Fibroblast of skin of right quadriceps (primary cell): ENCODE measurements at regions not wholly inside any gene's neighbourhood (a gene's known extent, or its start where the extent isn't known, plus 50 kb on each side); places are given as distances from the start of the nearest gene placed in this dataset.
A peak's percentile ranks its signal among the peaks of the same experiment; 100 is the strongest.
"Not testable (repeated sequence)": the region's sequence is repeated elsewhere in the genome, so short reads cannot be mapped to it uniquely, and the experiment has no call there.

Source experiments
- DNase-seq: peaks from one replicate; pipeline ENCODE4 v3.0.0-alpha.2; 2013

DNA sequence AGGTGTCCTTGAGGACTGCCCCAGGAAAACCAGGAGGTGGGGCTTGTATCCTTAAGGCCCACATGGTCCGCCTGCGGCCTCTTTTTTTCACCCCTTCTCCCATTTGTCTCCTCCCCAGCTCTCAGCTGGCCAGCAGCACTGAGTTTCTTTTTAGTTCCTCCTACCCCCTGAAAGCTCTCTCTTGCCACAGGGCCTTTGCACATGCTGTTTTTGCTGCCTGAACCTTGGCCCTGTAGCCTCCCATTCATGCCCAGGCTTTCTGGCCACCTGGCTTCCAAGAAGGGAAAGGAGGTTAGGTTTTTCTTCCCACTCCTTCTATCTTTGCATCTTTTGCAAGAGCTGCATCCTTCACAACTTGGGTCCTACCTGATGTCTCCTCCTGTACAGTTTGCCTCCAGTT, 358.1 kb downstream of the VRK1 start:
- DNase-seq = no peak

DNA sequence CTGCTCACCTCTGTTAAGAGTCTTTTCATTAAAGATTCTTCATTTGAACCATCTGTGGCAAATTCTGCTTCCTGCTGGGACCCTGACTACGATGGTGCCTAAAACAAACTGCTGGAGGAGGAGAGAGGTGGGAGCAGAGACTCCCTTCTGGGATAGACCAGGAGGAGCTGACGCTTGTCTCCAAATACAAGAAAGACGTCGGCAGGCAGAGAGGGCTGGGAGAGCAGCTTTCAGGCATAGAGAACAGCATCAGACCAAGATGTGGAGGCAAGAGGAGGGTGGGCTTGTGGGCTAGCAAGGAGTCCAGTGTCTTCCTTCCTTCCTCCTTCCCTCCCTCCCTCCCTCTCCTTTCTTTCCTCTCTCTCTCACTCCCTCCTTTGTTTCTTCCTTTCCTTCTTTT, 358.6 kb downstream of the VRK1 start:
- DNase-seq = no peak

- DNase-seq = no peak
These were observed 359.5 kb downstream of the VRK1 start for GRCh38 chr14:97156705-97157104.

DNA sequence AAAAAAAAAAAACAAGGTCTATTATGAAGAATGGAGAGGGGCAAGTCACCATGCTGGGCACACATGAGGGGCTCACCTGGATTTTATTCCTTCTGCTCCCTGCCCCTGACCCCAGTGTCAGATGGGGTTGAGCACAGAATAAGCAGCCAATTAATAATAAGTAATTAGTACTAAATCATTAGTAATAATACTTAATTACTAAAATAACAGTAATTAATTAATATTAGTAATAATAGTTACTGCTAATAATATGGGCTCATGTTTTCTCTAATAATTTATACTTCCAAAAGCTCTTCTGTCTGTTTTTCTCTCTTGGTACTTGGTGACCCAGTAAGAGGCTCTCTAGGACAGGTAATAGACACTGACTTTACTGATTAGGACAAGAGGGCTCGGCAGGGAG, 360.9 kb downstream of the VRK1 start:
- DNase-seq = no peak

DNA sequence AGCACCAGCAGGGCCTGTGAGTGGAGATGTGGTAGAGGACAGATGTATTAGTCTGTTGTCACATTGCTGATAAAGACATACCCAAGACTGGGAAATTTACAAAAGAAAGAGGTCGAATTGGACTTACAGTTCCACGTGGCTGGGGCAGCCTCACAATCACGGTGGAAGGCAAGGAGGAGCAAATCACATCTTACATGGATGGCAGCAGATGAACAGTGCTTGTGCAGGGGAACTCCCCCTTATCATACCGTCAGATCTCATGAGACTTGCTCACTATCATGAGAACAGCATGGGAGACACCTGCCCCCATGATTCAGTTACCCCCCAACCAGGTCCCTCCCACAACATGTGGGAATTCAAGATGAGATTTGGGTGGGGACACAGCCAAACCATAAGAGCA, 361.9 kb downstream of the VRK1 start:
- DNase-seq = no peak

DNA sequence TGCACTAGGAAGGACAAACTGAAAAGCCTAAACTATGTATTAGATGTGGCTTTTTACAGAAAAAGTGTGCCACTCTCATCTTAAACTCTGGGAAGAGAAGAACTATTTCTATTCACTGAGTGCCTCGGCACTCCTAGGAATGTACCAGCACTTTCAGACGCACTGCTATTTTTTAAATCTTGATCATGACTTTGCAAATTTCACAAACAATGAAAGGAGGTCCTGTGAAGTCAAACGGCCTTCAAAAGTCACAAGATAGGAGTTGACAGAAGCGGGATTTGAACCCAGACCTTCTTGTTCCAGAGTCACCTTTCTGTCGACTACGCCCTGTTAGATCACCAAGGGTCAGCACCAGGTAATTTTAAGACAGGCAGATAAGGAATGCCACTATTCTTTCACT, 365.4 kb downstream of the VRK1 start:
- DNase-seq = no peak

DNA sequence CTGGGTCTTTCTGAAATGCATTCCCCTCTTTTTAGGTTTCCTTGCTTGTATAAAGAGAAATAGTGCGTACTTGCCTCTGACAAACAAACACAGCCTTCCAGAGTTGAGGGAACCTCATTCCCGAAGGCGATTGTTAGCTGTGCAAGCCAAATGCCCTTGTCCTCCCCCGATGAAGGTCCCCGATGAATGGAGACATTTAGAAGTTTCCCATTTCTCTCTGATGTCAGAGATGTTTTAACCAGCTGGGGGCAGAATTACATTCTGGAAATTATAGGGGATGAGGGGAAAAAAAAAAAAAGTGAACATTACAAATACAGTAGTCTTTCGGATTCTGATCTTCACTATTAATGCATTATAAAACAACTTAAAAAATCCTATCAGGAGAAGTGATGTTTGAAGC, 366.8 kb downstream of the VRK1 start:
- peak; percentile 17 for DNase-seq

GRCh38 chr14:97166497-97166896, 369.3 kb downstream of the VRK1 start:
- peak; percentile 13 for DNase-seq

DNA sequence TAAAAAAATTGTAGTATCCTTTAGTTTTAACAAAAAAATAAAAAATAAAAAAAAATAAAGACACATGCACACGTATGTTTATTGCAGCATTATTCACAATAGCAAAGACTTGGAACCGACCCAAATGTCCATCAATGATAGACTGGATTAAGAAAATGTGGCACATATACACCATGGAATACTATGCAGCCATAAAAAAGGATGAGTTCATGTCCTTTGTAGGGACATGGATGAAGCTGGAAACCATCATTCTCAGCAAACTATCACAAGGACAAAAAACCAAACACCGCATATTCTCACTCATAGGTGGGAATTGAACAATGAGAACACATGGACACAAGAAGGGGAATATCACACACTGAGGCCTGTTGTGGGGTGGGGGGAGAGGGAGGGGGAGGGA, 370.4 kb downstream of the VRK1 start:
- DNase-seq = not testable (repeated sequence)

DNA sequence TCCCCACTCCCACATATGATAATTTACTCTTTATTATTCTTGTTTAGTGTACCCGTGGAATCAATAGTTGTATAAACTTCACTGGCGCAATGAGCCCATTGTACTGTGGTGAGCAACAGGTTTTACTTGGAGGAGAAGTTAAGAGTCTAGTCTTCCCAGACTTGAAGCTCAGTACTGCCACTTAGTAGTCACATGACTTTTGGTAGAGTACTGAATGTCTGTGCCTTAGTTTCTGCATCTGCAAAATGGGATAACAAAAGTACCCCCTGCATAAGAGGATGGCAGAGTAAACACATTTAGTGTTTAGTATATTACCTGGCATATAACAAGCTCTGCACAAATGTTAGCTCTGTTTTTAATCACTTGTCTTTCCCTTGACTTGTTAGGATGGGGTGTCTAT, 375.5 kb downstream of the VRK1 start:
- no peak for DNase-seq

DNA sequence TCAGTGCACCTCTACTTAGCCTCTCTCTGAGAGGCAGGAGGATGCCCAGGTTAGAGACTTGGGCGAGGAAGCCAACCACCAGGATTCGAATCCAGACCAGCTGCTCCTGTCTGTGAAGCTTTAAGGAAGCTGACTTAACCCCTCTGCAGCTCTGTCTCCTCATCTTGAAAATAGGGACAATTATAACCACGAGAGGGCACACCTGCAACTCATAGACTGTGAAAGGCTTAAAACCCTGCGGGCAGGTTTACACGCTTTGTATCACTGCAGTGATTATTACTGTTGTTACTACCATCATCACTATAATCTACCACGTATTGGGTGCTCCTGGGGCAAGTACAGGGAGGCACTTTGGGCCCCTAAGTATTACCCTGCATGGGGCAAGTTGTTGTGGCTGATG, 379.8 kb downstream of the VRK1 start:
- DNase-seq = peak; percentile 22

GRCh38 chr14:97177635-97178034, 380.5 kb downstream of the VRK1 start:
- no peak for DNase-seq

GRCh38 chr14:97178781-97179180, 381.6 kb downstream of the VRK1 start:
- DNase-seq = peak; percentile 78

DNA sequence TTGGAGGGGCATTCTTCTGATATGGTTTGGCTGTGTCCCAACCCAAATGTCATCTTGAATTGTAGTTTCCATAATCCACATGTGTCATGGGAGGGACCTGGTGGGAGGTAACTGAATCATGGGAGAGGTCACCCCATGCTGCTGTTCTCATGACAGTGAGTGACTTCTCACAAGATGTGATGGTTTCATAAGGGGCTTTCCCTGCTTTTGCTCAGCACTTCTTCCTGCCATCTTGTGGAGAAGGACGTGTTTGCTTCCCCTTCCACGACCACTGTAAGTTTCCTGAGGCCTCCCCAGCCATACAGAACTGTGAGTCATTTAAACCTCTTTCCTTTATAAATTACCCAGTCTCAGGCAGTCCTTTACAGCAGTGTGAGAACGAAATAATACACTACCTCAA, 382.4 kb downstream of the VRK1 start:
- DNase-seq = peak; percentile 51

DNA sequence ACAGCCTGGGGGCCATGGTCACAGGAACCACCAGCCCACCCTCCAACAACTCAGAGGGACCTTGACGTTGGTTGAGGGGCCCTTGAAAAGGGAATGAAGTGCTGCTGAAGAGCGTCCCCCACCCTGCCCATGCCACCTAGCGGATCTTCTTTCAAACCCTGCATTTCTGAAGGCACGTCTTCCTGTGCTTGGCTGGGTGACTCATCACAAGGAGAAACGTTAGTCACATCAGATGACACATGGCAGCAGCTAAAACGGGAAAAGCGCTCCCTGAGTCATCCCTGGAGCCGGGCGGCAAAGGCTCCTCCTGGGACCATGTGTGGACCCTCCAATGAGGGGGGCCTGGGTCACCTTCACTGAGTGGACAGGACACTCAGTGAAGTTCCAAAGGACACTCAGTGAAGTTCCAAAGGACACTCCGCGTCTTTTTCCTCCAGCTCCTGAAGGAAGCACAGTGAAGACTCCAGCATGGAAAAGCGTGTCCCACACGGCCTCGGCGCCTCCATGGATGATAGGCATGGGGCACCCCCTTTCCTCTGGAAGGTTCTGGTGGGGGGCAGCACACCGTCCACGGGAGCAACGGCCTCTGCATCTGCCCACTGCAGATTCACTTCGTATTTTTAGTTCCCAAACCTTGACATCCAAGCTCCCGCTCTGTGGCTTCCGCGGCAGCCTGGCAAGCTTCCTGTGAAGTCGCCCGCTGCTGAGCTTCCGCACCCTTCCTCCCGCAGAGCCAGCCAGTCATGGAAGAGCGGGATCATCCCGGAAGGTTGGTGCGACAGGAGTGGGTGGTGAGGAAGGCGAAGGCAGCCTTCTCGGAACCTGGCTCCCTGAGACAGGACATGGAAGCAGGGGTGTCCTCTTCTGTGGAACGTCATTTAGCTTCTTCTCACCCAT, 383.4 kb downstream of the VRK1 start:
- DNase-seq = peak; percentile 92

- peak; percentile 31 for DNase-seq
These were observed 388.0 kb downstream of the VRK1 start for GRCh38 chr14:97185186-97185585.

GRCh38 chr14:97187916-97188315, 390.7 kb downstream of the VRK1 start:
- no peak for DNase-seq

GRCh38 chr14:97196336-97196735, 399.2 kb downstream of the VRK1 start:
- DNase-seq = no peak

DNA sequence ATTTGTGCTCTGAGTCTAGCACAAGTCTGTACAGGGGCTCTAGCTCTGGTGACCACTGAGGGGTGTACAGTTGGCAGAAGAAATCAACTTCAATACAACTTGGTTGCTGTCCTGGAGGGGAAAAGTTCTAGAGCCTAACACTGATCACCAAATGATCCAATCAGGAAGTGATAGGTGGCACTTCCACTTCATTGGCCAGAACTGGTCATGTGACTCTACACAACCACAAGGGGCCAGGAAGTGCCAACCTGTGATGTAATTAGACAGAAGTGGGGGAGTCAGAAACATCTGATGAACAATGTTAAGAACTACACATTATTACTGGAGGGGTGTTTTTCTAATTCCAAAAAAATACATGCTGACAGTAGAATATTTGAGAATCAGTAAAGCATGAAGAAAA, 401.6 kb downstream of the VRK1 start:
- DNase-seq = no peak

- no peak for DNase-seq
These were observed 403.1 kb downstream of the VRK1 start for GRCh38 chr14:97200245-97200644.

DNA sequence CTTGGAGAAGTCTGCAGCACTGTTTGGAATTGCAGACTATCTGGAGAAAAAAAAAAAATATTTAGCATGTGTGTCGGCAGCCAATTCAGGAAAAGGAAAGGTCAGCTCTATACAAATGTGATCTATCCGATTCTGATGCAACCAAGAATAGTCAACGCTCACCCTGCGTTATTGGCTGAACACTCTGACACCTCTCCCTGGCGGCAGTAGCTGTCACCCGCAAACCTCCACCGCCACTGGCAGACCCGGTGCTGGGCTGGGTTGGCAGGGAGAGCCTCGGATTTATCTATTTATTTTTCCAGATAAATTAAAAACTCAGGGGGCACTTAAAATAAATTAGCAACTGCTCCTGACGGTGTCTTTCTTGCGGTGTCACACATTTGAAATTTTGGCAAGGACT, 409.7 kb downstream of the VRK1 start:
- no peak for DNase-seq

GRCh38 chr14:97210202-97210601, 413.0 kb downstream of the VRK1 start:
- DNase-seq = no peak

DNA sequence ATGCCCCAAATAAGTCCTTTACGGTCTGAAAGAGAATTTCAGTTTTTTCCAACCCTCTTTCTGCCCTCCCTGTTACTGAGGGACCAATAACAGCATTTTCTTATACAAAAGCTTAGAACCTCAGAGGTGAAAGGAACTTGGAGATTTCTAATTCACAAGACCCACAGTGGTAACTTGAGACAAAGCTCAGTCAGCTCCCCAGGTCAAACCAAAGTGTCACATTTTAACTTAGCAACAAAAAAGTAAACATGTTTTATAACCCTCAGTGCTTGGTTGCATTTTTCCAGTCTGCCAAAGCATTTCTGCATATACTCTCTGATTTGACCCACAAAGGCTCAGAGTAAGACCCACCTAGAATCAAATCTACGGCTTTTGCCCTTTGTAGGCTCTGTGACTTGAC, 415.2 kb downstream of the VRK1 start:
- DNase-seq = no peak

- DNase-seq = no peak
These were observed 416.5 kb downstream of the VRK1 start for GRCh38 chr14:97213720-97214119.
